ENCODE measurements at regions not wholly inside any gene's neighbourhood (a gene's known extent, or its start where the extent isn't known, plus 50 kb on each side); places are given as distances from the start of the nearest gene placed in this dataset.

DNA sequence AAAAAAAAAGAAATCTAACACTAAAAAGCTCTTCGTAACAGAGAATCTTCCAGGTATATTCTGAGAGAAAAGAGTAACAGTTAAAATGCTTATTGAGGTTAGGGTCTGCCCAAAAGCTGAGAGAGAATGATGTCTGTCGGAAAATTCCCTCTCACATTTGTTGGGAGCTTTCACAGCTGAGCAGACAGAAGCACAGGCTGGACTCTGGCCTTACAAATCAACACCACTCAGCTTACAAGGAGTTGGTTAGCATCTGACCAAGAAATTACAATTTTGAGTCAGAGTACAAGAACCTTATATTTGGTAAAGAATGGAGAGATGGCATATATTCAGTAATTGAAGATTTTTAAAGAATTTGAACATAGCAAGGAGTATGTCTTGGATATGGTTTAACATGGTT lies 1561.0 kb upstream of the RAG2 start:
- no peak for DNase-seq (ENCODE audit: low read depth)
- no peak overlapping the region for H3K4me3 ChIP-seq (ENCODE audit: low read depth, low read length)
- TF ChIP-seq, protein P1, sequence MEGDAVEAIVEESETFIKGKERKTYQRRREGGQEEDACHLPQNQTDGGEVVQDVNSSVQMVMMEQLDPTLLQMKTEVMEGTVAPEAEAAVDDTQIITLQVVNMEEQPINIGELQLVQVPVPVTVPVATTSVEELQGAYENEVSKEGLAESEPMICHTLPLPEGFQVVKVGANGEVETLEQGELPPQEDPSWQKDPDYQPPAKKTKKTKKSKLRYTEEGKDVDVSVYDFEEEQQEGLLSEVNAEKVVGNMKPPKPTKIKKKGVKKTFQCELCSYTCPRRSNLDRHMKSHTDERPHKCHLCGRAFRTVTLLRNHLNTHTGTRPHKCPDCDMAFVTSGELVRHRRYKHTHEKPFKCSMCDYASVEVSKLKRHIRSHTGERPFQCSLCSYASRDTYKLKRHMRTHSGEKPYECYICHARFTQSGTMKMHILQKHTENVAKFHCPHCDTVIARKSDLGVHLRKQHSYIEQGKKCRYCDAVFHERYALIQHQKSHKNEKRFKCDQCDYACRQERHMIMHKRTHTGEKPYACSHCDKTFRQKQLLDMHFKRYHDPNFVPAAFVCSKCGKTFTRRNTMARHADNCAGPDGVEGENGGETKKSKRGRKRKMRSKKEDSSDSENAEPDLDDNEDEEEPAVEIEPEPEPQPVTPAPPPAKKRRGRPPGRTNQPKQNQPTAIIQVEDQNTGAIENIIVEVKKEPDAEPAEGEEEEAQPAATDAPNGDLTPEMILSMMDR (conservative IDR thresholded peaks at IDR 0.05; ENCODE audit: low read depth, low read length): no peak

- TF ChIP-seq, protein P1 (conservative IDR thresholded peaks at IDR 0.05; ENCODE audit: low read depth, low read length): no peak
- no peak overlapping the region for H3K4me3 ChIP-seq (ENCODE audit: low read depth, low read length)
- DNase-seq (ENCODE audit: low read depth): no peak
Measured at GRCh38 chr11:38156495-38157146, 1558.6 kb upstream of the RAG2 start.

DNA sequence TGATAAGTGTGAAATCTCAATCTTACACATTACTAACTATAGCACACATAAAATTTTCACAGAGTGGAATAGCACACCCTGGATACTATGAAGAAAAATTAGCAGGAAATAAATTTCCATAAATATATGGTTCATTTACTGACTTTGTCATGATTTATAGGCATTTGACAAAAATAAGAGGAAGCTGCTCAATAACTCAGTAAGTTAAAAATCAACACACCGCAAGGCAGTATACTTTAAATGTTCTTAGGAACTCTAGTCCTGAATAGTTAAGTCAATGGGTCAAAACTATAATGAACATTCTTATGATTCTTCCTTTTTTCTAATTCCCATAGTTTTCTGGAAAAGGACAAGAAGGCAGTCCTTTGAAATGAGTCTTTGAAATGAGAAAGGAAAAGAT lies 1557.8 kb upstream of the RAG2 start:
- TF ChIP-seq, protein P1 (conservative IDR thresholded peaks at IDR 0.05; ENCODE audit: low read depth, low read length): no peak

GRCh38 chr11:38153985-38154384 lies 1555.9 kb upstream of the RAG2 start:
- no peak overlapping the region for H3K4me3 ChIP-seq (ENCODE audit: low read depth, low read length)
- TF ChIP-seq, protein P1 (conservative IDR thresholded peaks at IDR 0.05; ENCODE audit: low read depth, low read length): no peak
- DNase-seq (ENCODE audit: low read depth): no peak

More for the DNA sequence above, 1557.8 kb upstream of the RAG2 start:
- H3K4me3 ChIP-seq (ENCODE audit: low read depth, low read length): no peak overlapping the region
- DNase-seq (ENCODE audit: low read depth): no peak

- no peak for DNase-seq (ENCODE audit: low read depth)
- TF ChIP-seq, protein P1 (conservative IDR thresholded peaks at IDR 0.05; ENCODE audit: low read depth, low read length): no peak
- H3K4me3 ChIP-seq (ENCODE audit: low read depth, low read length): no peak overlapping the region
Measured at GRCh38 chr11:38143852-38144251, 1545.8 kb upstream of the RAG2 start.

DNA sequence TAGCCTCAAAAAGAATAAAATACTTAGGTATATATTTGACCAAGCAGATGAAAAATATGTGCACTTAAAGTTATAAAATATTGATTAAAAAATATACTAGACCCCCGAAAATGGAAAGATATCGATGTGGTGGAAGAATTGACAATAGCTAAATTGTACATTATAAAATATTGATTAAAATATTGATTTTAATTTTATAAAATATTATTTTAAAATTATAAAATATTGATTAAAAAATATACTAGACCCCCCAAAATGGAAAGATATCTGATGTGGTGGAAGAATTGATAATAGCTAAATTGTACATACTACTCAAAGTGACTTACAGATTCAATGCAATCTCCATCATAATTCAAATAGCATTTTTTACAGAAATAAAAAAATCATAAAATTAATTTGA lies 1540.9 kb upstream of the RAG2 start:
- DNase-seq (ENCODE audit: low read depth): no peak
- TF ChIP-seq, protein P1 (conservative IDR thresholded peaks at IDR 0.05; ENCODE audit: low read depth, low read length): no peak

GRCh38 chr11:38136887-38137286 lies 1538.9 kb upstream of the RAG2 start:
- TF ChIP-seq, protein P1 (conservative IDR thresholded peaks at IDR 0.05; ENCODE audit: low read depth, low read length): no peak
- no peak overlapping the region for H3K4me3 ChIP-seq (ENCODE audit: low read depth, low read length)
- no peak for DNase-seq (ENCODE audit: low read depth)

More for the DNA sequence above, 1540.9 kb upstream of the RAG2 start:
- H3K4me3 ChIP-seq (ENCODE audit: low read depth, low read length): no peak overlapping the region
